HepG2 (cell line): ENCODE measurements at regions not wholly inside any gene's neighbourhood (a gene's known extent, or its start where the extent isn't known, plus 50 kb on each side); places are given as distances from the start of the nearest gene placed in this dataset.

Experiments used
- JARID2 ChIP-seq: sonication (generic); formaldehyde crosslinking; IDR thresholded peaks from 2 replicates; pipeline ENCODE4 v1.8.1; 2023; ENCODE audit warnings: missing genetic modification reagents, inconsistent platforms; ENCODE audit not compliant: insufficient replicate concordance
- MAFK ChIP-seq, 2 experiments: IDR thresholded peaks in 1 of 2; conservative IDR thresholded peaks in 1 of 2; 2 replicates each; pipeline ENCODE4 v1.6.1; 2011; ENCODE audit warnings: improper control_type of control experiment in 2 of 2, low read length in 2 of 2
- PAWR ChIP-seq: sonication (generic); formaldehyde crosslinking; IDR thresholded peaks from 2 replicates; pipeline ENCODE4 v1.4.0; 2020; ENCODE audit warnings: missing genetic modification reagents, mild to moderate bottlenecking, borderline replicate concordance

DNA sequence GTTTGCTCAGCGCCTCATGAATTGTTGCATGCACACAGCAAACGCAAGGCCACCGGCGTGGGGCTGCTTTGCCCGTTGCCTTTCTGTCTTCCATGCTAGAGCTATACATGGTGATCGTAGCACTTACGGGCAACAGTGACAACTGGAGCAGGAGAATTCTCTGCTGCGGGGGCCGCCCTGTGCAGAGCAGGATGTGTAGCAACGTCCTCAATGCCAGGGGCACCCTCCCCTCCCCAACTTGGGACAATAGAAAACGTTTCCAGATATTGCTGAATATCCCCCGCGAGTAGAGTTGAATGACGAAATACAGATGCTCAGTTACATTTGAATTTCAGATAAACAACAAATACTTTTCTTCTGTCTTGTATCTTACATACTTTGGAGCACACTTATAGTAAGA is 198.7 kb downstream of the TFAP2C start:
- no peak for TF ChIP-seq PAWR (CRISPR knock-in tag)
- no peak for TF ChIP-seq MAFK (conservative IDR thresholded peaks at IDR 0.05 in 1 of 2, IDR thresholded peaks at IDR 0.05 in 1 of 2; ENCODE audit: low read length in 2 of 2)
- no peak for TF ChIP-seq JARID2
